ENCODE measurements at regions not wholly inside any gene's neighbourhood (a gene's known extent, or its start where the extent isn't known, plus 50 kb on each side); places are given as distances from the start of the nearest gene placed in this dataset.

- TF ChIP-seq EZH2 (IDR thresholded peaks at IDR 0.05): no peak
- TF ChIP-seq CTCF (IDR thresholded peaks at IDR 0.05 in 2 of 3, conservative IDR thresholded peaks at IDR 0.05 in 1 of 3; ENCODE audit: borderline replicate concordance in 1 of 3, insufficient read depth in 1 of 3, low read depth in 2 of 3, low read length in 2 of 3): no peak
- no peak for TF ChIP-seq MAX (IDR thresholded peaks at IDR 0.05)
- no peak for TF ChIP-seq JUND (IDR thresholded peaks at IDR 0.05)
- TF ChIP-seq POLR2A (IDR thresholded peaks at IDR 0.05; ENCODE audit: borderline replicate concordance, extremely low read depth, insufficient read depth, insufficient read length): no peak
- TF ChIP-seq FOSL1 (IDR thresholded peaks at IDR 0.05; ENCODE audit: low read depth): no peak
- TF ChIP-seq POLR2AphosphoS5 (IDR thresholded peaks at IDR 0.05; ENCODE audit: low read depth, low read length): no peak
- TF ChIP-seq CEBPB (IDR thresholded peaks at IDR 0.05; ENCODE audit: low read depth): no peak
- TF ChIP-seq SP1 (IDR thresholded peaks at IDR 0.05; ENCODE audit: low read depth): no peak
- no peak for TF ChIP-seq YY1 (IDR thresholded peaks at IDR 0.05; ENCODE audit: extremely low read depth, insufficient replicate concordance, low read depth, low read length)
Measured at GRCh38 chr1:5552787-5553484, 439.3 kb downstream of the NPHP4 start.

Measured in HCT116 (cell line).